ENCODE measurements at regions not wholly inside any gene's neighbourhood (a gene's known extent, or its start where the extent isn't known, plus 50 kb on each side); places are given as distances from the start of the nearest gene placed in this dataset.

GRCh38 chr1:81547912-81548303, 252.8 kb upstream of the ADGRL2 start (continued):
- TF ChIP-seq CHD7 (IDR thresholded peaks at IDR 0.05; ENCODE audit: insufficient replicate concordance, low read length) = peak; percentile 7
- TF ChIP-seq POLR2AphosphoS5 (IDR thresholded peaks at IDR 0.05; ENCODE audit: low read depth, low read length) = no peak

Measured in H1 (cell line).